OCI-LY1 (cell line): ENCODE measurements at regions not wholly inside any gene's neighbourhood (a gene's known extent, or its start where the extent isn't known, plus 50 kb on each side); places are given as distances from the start of the nearest gene placed in this dataset.

Source experiments
- H2AFZ ChIP-seq: fragments of 200-600 bp; sonication (generic), shearing (Covaris generic); 2 replicates; pipeline ENCODE4 v1.6.0; 2014; ENCODE audit warnings: antibody characterized with exemption, mild to moderate bottlenecking, low read length
- H3F3A ChIP-seq: fragments of 200-600 bp; sonication (generic), shearing (Covaris generic); 2 replicates; pipeline ENCODE4 v1.6.0; 2014; ENCODE audit warnings: mild to moderate bottlenecking, antibody characterized with exemption, low read length, moderate library complexity; ENCODE audit not compliant: insufficient read depth
- H3K27ac ChIP-seq: fragments of 200-600 bp; sonication (generic); 2 replicates; pipeline ENCODE4 v1.5.1; 2014; ENCODE audit warnings: low read length, mixed run types, mild to moderate bottlenecking, low read depth; ENCODE audit not compliant: poor library complexity, severe bottlenecking
- H3K27me3 ChIP-seq: fragments of 200-600 bp; sonication (generic); 2 replicates; pipeline ENCODE4 v1.6.0; 2014; ENCODE audit warnings: antibody characterized with exemption, mild to moderate bottlenecking, low read length, moderate library complexity; ENCODE audit not compliant: insufficient read depth
- H3K36me3 ChIP-seq: fragments of 200-600 bp; sonication (generic); 2 replicates; pipeline ENCODE4 v1.6.1; 2014; ENCODE audit warnings: mild to moderate bottlenecking, antibody characterized with exemption, low read length, moderate library complexity, mixed read lengths; ENCODE audit not compliant: insufficient read depth
- H3K4me1 ChIP-seq: fragments of 200-600 bp; sonication (generic); 2 replicates; pipeline ENCODE4 v1.5.1; 2014; ENCODE audit warnings: mild to moderate bottlenecking, low read length, moderate library complexity; ENCODE audit not compliant: insufficient read depth, severe bottlenecking
- H3K4me2 ChIP-seq: fragments of 200-600 bp; sonication (generic), shearing (Covaris generic); 2 replicates; pipeline ENCODE4 v1.6.1; 2014; ENCODE audit warnings: low read length
- H3K4me3 ChIP-seq: fragments of 200-600 bp; sonication (generic); 2 replicates; pipeline ENCODE4 v1.5.1; 2014; ENCODE audit warnings: low read length, low read depth, mild to moderate bottlenecking, mixed read lengths; ENCODE audit not compliant: poor library complexity, severe bottlenecking
- H3K79me2 ChIP-seq: fragments of 200-600 bp; shearing (Covaris generic); 2 replicates; pipeline ENCODE4 v1.6.1; 2016; ENCODE audit warnings: mixed run types, low read length, mixed read lengths; ENCODE audit not compliant: insufficient read depth
- H3K9ac ChIP-seq: fragments of 200-600 bp; sonication (generic), shearing (Covaris generic); 2 replicates; pipeline ENCODE4 v1.6.1; 2014; ENCODE audit warnings: mild to moderate bottlenecking, low read length, mixed read lengths
- H3K9me2 ChIP-seq: fragments of 200-600 bp; sonication (generic), shearing (Covaris generic); 2 replicates; pipeline ENCODE4 v1.6.1; 2014; ENCODE audit warnings: low read depth, mild to moderate bottlenecking, low read length, mixed read lengths
- H3K9me3 ChIP-seq: fragments of 200-600 bp; shearing (Covaris generic); 2 replicates; pipeline ENCODE4 v1.6.1; 2014; ENCODE audit warnings: low read length, mixed read lengths
- H4K20me1 ChIP-seq: fragments of 200-600 bp; sonication (generic), shearing (Covaris generic); 2 replicates; pipeline ENCODE4 v1.6.0; 2016; ENCODE audit warnings: mild to moderate bottlenecking, low read length; ENCODE audit not compliant: insufficient read depth
- EZH2 ChIP-seq: fragments of 200-600 bp; sonication (generic), shearing (Covaris generic); IDR thresholded peaks from 2 replicates; pipeline ENCODE4 v1.8.0; 2017; ENCODE audit warnings: borderline replicate concordance, mixed run types, mild to moderate bottlenecking, antibody characterized with exemption, low read length, moderate library complexity, mixed read lengths
- TF ChIP-seq, protein P1 (sequence below): fragments of 200-600 bp; sonication (generic), shearing (Covaris generic); IDR thresholded peaks from 2 replicates; pipeline ENCODE4 v1.5.1; 2017; ENCODE audit warnings: mild to moderate bottlenecking, antibody characterized with exemption, low read length, moderate library complexity, mixed read lengths

- Histone ChIP-seq H3F3A (no peaks in the 10 kb centered on the region), H3K4me2 (no peak overlapping the region; the same call in 1 of the 2 replicates)
Observed at GRCh38 chr3:177374323-177374722, 177.0 kb upstream of the TBL1XR1 start.

GRCh38 chr3:177375316-177375715, 178.0 kb upstream of the TBL1XR1 start:
- Histone ChIP-seq H3K27me3 (no peaks in the 10 kb centered on the region), H3K36me3 (no peaks in the 10 kb centered on the region), H4K20me1 (no peaks in the 10 kb centered on the region), H3K9me3 (0 out of 2 replicates have a peak, but pooled peaks cover 2% of the 10 kb centered on the region), H3K9me2 (no peaks in the 10 kb centered on the region), H3K27ac (no peak overlapping the region), H3K4me2 (no peak overlapping the region), H2AFZ (0 out of 2 replicates have a peak overlapping the region, but pooled peaks have one; percentile 1), H3K79me2 (no peaks in the 10 kb centered on the region), H3K9ac (no peak overlapping the region), H3K4me3 (no peak overlapping the region), H3F3A (no peaks in the 10 kb centered on the region), H3K4me1 (peaks cover 35% of the 10 kb centered on the region)
- TF ChIP-seq, protein P1, sequence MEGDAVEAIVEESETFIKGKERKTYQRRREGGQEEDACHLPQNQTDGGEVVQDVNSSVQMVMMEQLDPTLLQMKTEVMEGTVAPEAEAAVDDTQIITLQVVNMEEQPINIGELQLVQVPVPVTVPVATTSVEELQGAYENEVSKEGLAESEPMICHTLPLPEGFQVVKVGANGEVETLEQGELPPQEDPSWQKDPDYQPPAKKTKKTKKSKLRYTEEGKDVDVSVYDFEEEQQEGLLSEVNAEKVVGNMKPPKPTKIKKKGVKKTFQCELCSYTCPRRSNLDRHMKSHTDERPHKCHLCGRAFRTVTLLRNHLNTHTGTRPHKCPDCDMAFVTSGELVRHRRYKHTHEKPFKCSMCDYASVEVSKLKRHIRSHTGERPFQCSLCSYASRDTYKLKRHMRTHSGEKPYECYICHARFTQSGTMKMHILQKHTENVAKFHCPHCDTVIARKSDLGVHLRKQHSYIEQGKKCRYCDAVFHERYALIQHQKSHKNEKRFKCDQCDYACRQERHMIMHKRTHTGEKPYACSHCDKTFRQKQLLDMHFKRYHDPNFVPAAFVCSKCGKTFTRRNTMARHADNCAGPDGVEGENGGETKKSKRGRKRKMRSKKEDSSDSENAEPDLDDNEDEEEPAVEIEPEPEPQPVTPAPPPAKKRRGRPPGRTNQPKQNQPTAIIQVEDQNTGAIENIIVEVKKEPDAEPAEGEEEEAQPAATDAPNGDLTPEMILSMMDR, result no peak
- no peak for TF ChIP-seq EZH2

More at GRCh38 chr3:177374323-177374722, 177.0 kb upstream of the TBL1XR1 start:
- H2AFZ ChIP-seq, result peak overlapping the region; percentile 90; the same call in 1 of the 2 replicates
- no peak overlapping the region for H3K9ac ChIP-seq
- no peaks in the 10 kb centered on the region for H3K9me2 ChIP-seq
- H3K27ac ChIP-seq, result peak overlapping the region; percentile 13
- peaks cover 35% of the 10 kb centered on the region for H3K4me1 ChIP-seq
- H3K36me3 ChIP-seq, result no peaks in the 10 kb centered on the region
- H3K27me3 ChIP-seq, result no peaks in the 10 kb centered on the region
- no peak for TF ChIP-seq EZH2
- TF ChIP-seq, protein P1, result no peak
- H4K20me1 ChIP-seq, result no peaks in the 10 kb centered on the region
- no peak overlapping the region for H3K4me3 ChIP-seq
- H3K9me3 ChIP-seq, result 0 out of 2 replicates have a peak, but pooled peaks cover 2% of the 10 kb centered on the region
- no peaks in the 10 kb centered on the region for H3K79me2 ChIP-seq

GRCh38 chr3:177377166-177377565, 179.9 kb upstream of the TBL1XR1 start:
- H4K20me1 ChIP-seq, result no peaks in the 10 kb centered on the region
- H3K27ac ChIP-seq, result no peak overlapping the region
- no peaks in the 10 kb centered on the region for H3K36me3 ChIP-seq
- no peaks in the 10 kb centered on the region for H3K79me2 ChIP-seq
- no peak for TF ChIP-seq EZH2
- TF ChIP-seq, protein P1, result no peak
- H2AFZ ChIP-seq, result no peak overlapping the region
- no peak overlapping the region for H3K9ac ChIP-seq
- H3K9me3 ChIP-seq, result peaks cover 5% of the 10 kb centered on the region; the same call in 1 of the 2 replicates
- H3K9me2 ChIP-seq, result no peaks in the 10 kb centered on the region
- H3K4me1 ChIP-seq, result peaks cover 35% of the 10 kb centered on the region
- no peak overlapping the region for H3K4me3 ChIP-seq
- no peaks in the 10 kb centered on the region for H3F3A ChIP-seq
- no peak overlapping the region for H3K4me2 ChIP-seq
- no peaks in the 10 kb centered on the region for H3K27me3 ChIP-seq
